ENCODE measurements at regions not wholly inside any gene's neighbourhood (a gene's known extent, or its start where the extent isn't known, plus 50 kb on each side); places are given as distances from the start of the nearest gene placed in this dataset.
"Not testable (repeated sequence)": the region's sequence is repeated elsewhere in the genome, so short reads cannot be mapped to it uniquely, and the experiment has no call there.

DNA sequence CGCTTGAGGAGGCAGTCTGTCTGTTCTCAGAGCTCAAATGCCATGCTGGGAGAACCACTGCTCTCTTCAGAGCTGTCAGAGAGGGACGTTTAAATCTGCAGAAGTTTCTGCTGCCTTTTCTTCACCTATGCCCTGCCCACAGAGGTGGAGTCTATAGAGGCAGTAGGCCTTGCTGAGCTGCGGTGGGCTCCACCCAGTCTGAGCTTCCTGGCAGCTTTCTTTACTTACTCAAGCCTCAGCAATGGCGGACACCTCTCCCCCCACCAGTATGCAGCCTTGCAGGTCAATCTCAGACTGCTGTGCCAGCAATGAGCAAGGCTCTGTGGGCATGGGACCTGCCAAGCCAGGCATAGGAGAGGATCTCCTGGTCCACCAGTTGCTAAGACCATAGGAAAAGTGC is 580.1 kb downstream of the FRK start:
- TF ChIP-seq, protein P1, sequence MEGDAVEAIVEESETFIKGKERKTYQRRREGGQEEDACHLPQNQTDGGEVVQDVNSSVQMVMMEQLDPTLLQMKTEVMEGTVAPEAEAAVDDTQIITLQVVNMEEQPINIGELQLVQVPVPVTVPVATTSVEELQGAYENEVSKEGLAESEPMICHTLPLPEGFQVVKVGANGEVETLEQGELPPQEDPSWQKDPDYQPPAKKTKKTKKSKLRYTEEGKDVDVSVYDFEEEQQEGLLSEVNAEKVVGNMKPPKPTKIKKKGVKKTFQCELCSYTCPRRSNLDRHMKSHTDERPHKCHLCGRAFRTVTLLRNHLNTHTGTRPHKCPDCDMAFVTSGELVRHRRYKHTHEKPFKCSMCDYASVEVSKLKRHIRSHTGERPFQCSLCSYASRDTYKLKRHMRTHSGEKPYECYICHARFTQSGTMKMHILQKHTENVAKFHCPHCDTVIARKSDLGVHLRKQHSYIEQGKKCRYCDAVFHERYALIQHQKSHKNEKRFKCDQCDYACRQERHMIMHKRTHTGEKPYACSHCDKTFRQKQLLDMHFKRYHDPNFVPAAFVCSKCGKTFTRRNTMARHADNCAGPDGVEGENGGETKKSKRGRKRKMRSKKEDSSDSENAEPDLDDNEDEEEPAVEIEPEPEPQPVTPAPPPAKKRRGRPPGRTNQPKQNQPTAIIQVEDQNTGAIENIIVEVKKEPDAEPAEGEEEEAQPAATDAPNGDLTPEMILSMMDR (IDR thresholded peaks at IDR 0.05; ENCODE audit: low read length): not testable (repeated sequence)
- TF ChIP-seq EZH2 (IDR thresholded peaks at IDR 0.05; ENCODE audit: borderline replicate concordance, low read length): not testable (repeated sequence)

Data from OCI-LY1 (cell line).